ENCODE measurements at regions not wholly inside any gene's neighbourhood (a gene's known extent, or its start where the extent isn't known, plus 50 kb on each side); places are given as distances from the start of the nearest gene placed in this dataset.

DNA sequence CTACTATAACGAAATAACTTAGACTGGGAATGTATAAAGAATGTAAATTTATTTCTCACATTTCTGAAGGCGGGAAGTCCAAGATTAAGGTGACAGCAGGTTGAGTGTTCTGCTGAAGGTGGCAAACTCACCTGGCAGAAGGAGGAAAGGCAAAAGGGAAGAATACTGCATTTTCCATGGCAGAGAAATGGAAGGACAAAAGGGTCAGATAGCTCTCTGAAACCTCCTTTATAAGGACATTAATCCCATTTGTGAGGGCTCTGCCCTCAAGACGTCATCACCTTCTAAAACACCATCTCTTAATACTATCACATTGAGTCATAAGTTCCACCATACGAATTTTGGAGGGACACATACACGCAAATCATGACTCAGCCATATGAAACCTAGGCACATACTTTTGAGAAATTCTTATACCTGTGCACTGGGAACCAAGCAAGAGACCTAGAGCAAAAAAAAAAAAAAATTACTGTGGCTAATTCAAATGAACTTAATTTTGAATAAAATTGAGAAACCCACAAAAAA is 1669.3 kb upstream of the FLRT2 start:
- TF ChIP-seq, protein P1, sequence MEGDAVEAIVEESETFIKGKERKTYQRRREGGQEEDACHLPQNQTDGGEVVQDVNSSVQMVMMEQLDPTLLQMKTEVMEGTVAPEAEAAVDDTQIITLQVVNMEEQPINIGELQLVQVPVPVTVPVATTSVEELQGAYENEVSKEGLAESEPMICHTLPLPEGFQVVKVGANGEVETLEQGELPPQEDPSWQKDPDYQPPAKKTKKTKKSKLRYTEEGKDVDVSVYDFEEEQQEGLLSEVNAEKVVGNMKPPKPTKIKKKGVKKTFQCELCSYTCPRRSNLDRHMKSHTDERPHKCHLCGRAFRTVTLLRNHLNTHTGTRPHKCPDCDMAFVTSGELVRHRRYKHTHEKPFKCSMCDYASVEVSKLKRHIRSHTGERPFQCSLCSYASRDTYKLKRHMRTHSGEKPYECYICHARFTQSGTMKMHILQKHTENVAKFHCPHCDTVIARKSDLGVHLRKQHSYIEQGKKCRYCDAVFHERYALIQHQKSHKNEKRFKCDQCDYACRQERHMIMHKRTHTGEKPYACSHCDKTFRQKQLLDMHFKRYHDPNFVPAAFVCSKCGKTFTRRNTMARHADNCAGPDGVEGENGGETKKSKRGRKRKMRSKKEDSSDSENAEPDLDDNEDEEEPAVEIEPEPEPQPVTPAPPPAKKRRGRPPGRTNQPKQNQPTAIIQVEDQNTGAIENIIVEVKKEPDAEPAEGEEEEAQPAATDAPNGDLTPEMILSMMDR (IDR thresholded peaks at IDR 0.05) = no peak
- no peak for TF ChIP-seq ZFX (IDR thresholded peaks at IDR 0.05; ENCODE audit: borderline replicate concordance)

Measured in 22Rv1 (cell line).